Ovary (tissue), 3 donors: ENCODE measurements at regions not wholly inside any gene's neighbourhood (a gene's known extent, or its start where the extent isn't known, plus 50 kb on each side); places are given as distances from the start of the nearest gene placed in this dataset.

Experiments
- EP300 ChIP-seq: sonication (generic); formaldehyde crosslinking; IDR thresholded peaks from one replicate; pipeline ENCODE4 v1.6.1; 2017; ENCODE audit warnings: antibody characterized with exemption
- POLR2A ChIP-seq: fragments of 450-650 bp; IDR thresholded peaks from one replicate; pipeline ENCODE4 v1.6.1; 2017; ENCODE audit warnings: antibody characterized with exemption, mild to moderate bottlenecking, moderate library complexity
- TF ChIP-seq, protein P1 (sequence below), 3 donors: fragments of 450-650 bp in 2 of 3; fragments of 200-600 bp in 1 of 3; IDR thresholded peaks; one replicate each; pipeline versions ENCODE4 v1.5.1 to v1.8.0; 2016 to 2022; ENCODE audit warnings: antibody characterized with exemption in 3 of 3, mild to moderate bottlenecking in 1 of 3
- donor health status: DM: no; HTN: no; CAD: no.

DNA sequence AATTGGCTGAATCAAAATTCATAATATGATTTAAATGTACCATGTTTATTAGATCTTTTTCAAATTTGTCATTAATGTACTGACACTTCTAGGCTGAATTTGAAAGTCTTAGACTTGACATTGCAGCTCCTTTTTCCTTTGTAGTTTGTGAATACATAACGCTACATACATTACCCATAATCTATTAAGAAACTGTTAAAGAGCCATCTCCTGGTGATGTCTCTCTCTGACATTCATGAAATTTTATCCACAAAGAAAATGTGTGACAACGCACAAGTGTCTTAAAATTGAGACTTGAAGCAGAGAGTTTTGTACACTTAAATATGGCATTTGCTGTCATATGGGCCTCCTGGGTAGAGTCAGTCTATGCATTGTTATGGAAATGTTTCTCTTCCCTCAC, 320.2 kb upstream of the ARGLU1 start:
- TF ChIP-seq, protein P1, sequence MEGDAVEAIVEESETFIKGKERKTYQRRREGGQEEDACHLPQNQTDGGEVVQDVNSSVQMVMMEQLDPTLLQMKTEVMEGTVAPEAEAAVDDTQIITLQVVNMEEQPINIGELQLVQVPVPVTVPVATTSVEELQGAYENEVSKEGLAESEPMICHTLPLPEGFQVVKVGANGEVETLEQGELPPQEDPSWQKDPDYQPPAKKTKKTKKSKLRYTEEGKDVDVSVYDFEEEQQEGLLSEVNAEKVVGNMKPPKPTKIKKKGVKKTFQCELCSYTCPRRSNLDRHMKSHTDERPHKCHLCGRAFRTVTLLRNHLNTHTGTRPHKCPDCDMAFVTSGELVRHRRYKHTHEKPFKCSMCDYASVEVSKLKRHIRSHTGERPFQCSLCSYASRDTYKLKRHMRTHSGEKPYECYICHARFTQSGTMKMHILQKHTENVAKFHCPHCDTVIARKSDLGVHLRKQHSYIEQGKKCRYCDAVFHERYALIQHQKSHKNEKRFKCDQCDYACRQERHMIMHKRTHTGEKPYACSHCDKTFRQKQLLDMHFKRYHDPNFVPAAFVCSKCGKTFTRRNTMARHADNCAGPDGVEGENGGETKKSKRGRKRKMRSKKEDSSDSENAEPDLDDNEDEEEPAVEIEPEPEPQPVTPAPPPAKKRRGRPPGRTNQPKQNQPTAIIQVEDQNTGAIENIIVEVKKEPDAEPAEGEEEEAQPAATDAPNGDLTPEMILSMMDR (IDR thresholded peaks at IDR 0.05): no peak
- no peak for TF ChIP-seq POLR2A
- TF ChIP-seq EP300: no peak
